Mammary epithelial cell (primary cell): ENCODE measurements at regions not wholly inside any gene's neighbourhood (a gene's known extent, or its start where the extent isn't known, plus 50 kb on each side); places are given as distances from the start of the nearest gene placed in this dataset.

Experiments used
- EZH2 ChIP-seq: IDR thresholded peaks from 2 replicates; pipeline ENCODE4 v1.6.1; 2012; ENCODE audit warnings: low read length, inconsistent platforms, borderline replicate concordance
- TF ChIP-seq, protein P1 (sequence below), 2 donors: IDR thresholded peaks in 1 of 2; conservative IDR thresholded peaks in 1 of 2; 2 replicates each; pipeline ENCODE4 v1.5.1; 2011 to 2012; ENCODE audit warnings: inconsistent platforms in 2 of 2, low read length in 2 of 2, mild to moderate bottlenecking in 2 of 2, control low read depth in 1 of 2, low read depth in 1 of 2; ENCODE audit not compliant: insufficient read depth in 1 of 2; ENCODE audit errors: extremely low read depth in 1 of 2

DNA sequence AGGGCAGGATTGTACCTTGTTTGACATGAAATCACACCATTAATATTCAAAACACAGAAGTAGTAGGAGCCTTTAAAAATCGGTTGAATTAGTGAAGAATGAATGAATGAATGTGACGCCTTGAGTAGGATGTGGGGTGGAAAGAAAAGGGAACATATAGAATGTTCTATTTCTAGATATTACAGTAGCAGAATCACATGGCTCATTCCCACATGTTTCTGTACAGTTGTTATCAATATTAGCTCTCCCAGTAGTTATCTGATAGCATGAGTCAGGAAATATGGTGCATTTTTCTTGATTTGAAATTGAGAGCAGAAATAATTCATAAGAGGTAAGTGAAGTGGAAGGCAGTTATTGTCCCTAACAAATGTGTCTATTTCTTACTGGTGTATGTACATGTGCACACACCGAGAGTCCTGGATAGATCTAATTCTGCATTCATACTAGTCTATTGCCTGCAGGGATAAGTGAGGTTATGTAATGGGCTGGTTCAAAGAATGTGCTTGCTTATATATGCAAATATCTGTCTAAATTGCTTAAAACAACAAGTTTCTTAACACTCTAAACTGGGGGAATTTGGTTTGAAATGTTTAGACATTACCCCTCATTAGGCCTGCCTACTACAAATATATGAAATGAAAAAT, 245.4 kb downstream of the EFCAB11 start:
- TF ChIP-seq, protein P1, sequence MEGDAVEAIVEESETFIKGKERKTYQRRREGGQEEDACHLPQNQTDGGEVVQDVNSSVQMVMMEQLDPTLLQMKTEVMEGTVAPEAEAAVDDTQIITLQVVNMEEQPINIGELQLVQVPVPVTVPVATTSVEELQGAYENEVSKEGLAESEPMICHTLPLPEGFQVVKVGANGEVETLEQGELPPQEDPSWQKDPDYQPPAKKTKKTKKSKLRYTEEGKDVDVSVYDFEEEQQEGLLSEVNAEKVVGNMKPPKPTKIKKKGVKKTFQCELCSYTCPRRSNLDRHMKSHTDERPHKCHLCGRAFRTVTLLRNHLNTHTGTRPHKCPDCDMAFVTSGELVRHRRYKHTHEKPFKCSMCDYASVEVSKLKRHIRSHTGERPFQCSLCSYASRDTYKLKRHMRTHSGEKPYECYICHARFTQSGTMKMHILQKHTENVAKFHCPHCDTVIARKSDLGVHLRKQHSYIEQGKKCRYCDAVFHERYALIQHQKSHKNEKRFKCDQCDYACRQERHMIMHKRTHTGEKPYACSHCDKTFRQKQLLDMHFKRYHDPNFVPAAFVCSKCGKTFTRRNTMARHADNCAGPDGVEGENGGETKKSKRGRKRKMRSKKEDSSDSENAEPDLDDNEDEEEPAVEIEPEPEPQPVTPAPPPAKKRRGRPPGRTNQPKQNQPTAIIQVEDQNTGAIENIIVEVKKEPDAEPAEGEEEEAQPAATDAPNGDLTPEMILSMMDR (conservative IDR thresholded peaks at IDR 0.05 in 1 of 2, IDR thresholded peaks at IDR 0.05 in 1 of 2; ENCODE audit: extremely low read depth in 1 of 2, insufficient read depth in 1 of 2, low read depth in 1 of 2, low read length in 2 of 2) = no peak
- no peak for TF ChIP-seq EZH2
